HG03045 (cell line): ENCODE measurements at regions not wholly inside any gene's neighbourhood (a gene's known extent, or its start where the extent isn't known, plus 50 kb on each side); places are given as distances from the start of the nearest gene placed in this dataset.
"Not testable (repeated sequence)": the region's sequence is repeated elsewhere in the genome, so short reads cannot be mapped to it uniquely, and the experiment has no call there.

Source experiments
- ATAC-seq: cut with Tn5 transposase; IDR thresholded peaks from one replicate; pipeline ENCODE4 v1.9.1; 2021; ENCODE audit warnings: mild to moderate bottlenecking, moderate library complexity; ENCODE audit not compliant: unreplicated experiment

GRCh38 chr7:4519819-4520520 is 162.1 kb upstream of the FOXK1 start:
- ATAC-seq: no peak

- no peak for ATAC-seq
Observed at GRCh38 chr7:4523219-4523618, 158.9 kb upstream of the FOXK1 start.

- no peak for ATAC-seq
Observed at GRCh38 chr7:4523873-4524272, 158.2 kb upstream of the FOXK1 start.

DNA sequence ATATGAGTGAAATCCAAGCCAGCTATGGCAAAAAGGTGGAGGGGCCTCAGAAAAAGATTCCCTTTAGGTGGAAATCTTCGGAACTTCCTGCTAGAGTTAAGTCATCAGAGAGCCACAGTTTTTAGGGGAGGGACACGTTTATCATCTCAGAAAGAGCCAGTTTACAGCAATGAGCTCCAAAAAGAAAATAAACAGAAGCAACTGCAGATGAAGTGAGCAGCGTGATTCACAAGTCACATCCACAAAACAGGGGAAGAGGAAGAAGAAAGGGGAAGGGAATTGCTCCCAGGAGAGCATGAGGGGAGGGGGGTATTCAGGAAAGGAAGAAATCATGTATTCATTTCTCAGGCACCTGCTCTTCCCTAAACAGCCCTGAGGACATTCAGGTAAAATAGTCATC is 156.2 kb upstream of the FOXK1 start:
- no peak for ATAC-seq

DNA sequence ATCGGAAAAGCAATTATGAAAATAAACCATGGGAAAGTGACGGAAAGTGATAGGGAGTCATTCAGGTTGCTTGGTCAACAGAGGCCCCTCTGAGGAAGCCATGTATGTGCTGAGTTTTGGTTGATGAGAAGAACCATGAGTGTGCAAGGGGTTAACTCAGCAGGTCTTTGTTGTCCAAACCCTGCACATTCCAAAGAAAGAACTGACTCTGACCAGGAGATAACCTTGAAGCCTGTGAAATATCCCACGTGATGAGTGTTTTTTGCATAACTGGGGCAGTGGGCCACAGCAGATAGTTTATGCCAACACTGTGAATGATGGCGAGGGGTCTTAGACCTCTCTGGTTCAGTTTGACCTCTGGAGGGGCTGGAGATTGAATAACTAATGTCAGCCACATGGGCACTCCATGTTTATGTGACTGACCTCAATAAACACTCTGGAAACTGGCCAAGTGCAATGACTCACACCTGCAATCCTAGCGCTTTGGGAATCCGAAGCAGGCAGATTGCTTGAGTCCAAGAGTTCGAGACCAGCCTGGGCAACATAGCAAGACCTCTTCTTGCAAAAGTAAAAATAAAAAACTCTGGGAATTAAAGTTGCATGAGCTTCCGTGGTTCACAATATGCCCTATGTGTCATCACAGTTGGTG is 154.0 kb upstream of the FOXK1 start:
- ATAC-seq: no peak

DNA sequence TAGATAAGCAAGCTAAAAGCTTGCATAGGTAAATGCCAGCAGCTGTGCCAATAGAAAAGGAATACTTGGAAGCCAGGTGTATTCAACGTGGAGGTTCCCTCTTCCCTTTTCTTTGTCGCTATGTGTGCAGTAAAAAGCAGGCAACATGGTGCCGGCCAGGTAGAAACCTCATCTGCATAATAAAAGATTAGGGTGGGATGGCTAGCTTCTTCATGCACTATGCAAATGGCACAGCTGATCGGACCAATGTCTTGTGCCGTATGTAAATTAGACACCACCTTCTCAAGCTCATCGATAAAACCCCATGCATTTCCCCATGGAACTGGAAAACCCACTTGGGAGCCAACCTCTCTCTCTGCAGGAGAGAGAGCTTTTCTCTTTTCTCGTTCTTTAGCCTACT is 150.9 kb upstream of the FOXK1 start:
- ATAC-seq: no peak

GRCh38 chr7:4533339-4533738 is 148.8 kb upstream of the FOXK1 start:
- ATAC-seq: not testable (repeated sequence)

GRCh38 chr7:4549681-4550080 is 132.4 kb upstream of the FOXK1 start:
- ATAC-seq: no peak

DNA sequence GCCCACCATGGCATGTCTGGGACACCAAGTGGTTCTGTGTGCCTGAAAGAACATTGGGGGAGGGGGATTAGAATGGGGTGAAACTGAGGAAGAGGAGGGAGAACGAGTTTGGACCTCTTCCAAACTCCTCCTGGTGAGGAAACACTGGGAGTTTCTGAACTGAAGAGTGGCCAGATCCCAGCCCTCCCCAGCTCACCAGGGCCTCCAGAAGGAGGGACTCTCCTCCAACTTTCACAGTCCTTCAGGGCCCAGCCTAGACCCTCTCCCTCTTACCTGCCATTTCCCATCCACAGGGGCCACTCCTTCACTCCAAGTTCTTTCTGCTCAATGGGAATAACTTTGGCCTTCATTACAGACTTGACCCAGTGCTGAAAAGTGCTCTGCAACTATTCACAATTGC is 132.0 kb upstream of the FOXK1 start:
- no peak for ATAC-seq

DNA sequence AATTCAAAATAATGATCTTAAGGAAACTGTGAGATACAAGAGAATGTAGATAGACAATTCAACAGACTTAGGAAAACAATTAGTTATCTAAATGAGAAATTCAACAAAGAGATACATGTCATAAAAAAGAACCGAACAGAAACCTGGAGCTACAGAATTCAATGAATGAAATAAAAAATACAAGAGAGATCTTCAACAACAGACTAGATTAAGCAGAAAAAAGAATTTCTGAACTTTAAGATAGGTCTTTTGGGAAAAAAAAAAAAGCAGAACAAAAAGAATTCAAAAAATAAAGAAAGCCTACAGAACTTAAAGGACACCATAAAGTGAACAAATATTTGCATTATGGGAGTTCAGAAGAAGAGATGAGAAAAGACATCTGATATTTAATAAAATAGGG is 129.1 kb upstream of the FOXK1 start:
- no peak for ATAC-seq

- ATAC-seq: no peak
Observed at GRCh38 chr7:4556868-4557793, 125.0 kb upstream of the FOXK1 start.

DNA sequence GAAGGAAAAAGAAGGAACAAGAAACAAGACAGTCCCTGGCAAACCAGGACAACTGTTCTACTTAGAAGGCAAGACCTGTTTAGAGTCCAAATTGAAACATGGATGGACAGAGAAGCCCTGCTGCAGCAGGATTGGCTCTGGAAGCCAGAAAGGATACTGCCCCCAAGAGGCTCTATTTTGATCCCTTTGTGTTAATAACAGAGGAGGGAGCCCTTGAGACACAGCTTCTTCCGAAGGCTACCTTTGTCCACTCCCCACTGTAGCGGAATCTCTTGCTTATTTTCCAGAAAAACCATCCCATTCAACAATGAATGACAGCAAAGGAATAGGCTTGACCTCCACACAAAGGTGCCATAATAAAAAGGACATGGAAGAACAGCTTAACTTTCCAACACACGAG is 120.3 kb upstream of the FOXK1 start:
- no peak for ATAC-seq

DNA sequence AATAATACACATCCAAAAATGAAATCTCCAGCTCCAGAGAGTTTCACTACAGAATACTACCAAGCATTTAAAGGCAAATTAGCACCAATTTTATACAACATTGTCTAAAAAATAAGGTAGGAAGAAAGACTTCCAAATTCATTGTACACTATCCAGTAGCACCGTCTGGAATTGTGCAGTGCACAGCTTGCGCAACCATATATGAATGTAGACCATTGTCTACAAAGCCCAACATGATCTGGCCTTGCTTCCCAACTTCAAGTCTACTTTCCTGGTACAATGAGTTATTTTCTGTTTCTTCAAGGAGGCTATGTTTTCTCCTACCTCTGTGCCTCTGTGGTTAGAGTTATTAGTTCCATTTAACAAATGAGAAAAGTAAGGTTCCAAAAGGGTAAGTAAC is 115.4 kb upstream of the FOXK1 start:
- ATAC-seq: no peak

- ATAC-seq: no peak
Observed at GRCh38 chr7:4574851-4575250, 107.2 kb upstream of the FOXK1 start.

GRCh38 chr7:4575254-4575653 is 106.8 kb upstream of the FOXK1 start:
- no peak for ATAC-seq

- ATAC-seq: no peak
Observed at GRCh38 chr7:4602905-4603842, 78.9 kb upstream of the FOXK1 start.

DNA sequence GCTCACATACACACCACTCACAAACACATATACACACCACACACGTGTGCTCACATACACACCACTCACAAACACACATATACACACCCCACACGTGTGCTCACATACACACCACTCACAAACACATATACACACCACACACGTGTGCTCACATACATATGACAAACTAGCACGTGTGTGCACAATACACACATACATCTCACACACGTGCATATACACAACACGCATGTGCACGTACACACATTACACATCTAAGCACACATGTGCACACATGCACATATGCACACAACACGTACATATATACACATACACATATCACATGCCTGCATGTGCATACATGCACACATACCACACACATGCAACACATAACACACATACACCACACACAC is 78.3 kb upstream of the FOXK1 start:
- no peak for ATAC-seq

- no peak for ATAC-seq
Observed at GRCh38 chr7:4604456-4604940, 77.6 kb upstream of the FOXK1 start.

GRCh38 chr7:4606797-4607196 is 75.3 kb upstream of the FOXK1 start:
- ATAC-seq: no peak

DNA sequence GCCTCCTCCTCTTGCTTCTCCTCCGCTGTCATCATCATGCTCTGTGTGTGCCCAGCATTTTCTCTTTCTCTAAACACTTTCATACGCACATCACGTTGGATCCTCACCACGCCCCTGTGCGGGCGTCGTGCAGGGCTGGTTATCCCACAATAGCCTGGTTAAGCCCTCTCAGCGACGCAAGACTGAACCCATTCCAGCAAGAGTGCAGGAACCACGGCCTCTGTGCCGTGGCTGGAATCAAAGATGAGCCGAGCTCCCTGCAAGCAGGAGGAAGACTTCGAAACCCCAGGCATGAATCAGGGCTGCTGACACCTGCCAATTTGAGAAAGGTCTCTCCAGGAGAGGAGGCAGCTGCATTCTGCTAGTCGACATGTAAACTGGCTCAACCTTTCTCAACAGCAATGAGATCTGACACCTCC is 74.8 kb upstream of the FOXK1 start:
- no peak for ATAC-seq
